T-helper 1 cell treated with Interleukin-12 subunit alpha and Interleukin-12 subunit beta and Interleukin-4 antibody, amounts not matched to agents 30 μg/mL and 1 μg/mL, for 36 hours (primary cell): ENCODE measurements at regions not wholly inside any gene's neighbourhood (a gene's known extent, or its start where the extent isn't known, plus 50 kb on each side); places are given as distances from the start of the nearest gene placed in this dataset.
"Not testable (repeated sequence)": the region's sequence is repeated elsewhere in the genome, so short reads cannot be mapped to it uniquely, and the experiment has no call there.

Experiments
- H3K27ac Mint-ChIP-seq: one replicate; pipeline ENCODE4 v1.8.0; 2021; ENCODE audit warnings: mild to moderate bottlenecking, mixed read lengths
- H3K27me3 Mint-ChIP-seq: one replicate; pipeline ENCODE4 v1.8.0; 2021; ENCODE audit warnings: low read depth, mixed read lengths
- H3K36me3 Mint-ChIP-seq: one replicate; pipeline ENCODE4 v1.8.0; 2021; ENCODE audit warnings: low read depth, mixed read lengths
- H3K4me1 Mint-ChIP-seq: one replicate; pipeline ENCODE4 v1.8.0; 2021; ENCODE audit warnings: low read depth, mixed read lengths
- H3K4me3 Mint-ChIP-seq: one replicate; pipeline ENCODE4 v1.8.0; 2021; ENCODE audit warnings: mild to moderate bottlenecking, moderate library complexity, mixed read lengths
- H3K9me3 Mint-ChIP-seq: one replicate; pipeline ENCODE4 v1.8.0; 2021; ENCODE audit warnings: mixed read lengths

DNA sequence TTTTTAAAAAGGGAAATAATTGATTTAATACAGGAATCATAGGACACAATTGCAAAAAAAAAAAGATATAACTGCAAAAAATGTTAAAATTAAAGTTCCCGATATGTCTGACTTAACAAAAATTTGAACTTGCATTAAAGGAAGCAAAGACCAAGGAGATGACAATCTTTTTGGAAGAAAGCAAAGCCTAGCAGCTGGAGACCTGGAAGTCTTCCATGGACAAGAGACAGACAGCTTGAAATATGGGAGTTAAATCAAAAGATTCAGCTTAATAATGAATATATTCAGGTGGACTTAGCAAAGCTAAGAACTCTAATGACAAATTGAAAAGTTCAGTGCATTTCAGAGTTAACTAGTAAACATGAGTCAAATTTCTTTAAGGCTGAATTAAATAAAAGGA lies 568.7 kb upstream of the RGMB start:
- no peak overlapping the region for H3K27ac Mint-ChIP-seq
- H3K27me3 Mint-ChIP-seq = no peaks in the 10 kb centered on the region
- no peaks in the 10 kb centered on the region for H3K4me1 Mint-ChIP-seq
- no peaks in the 10 kb centered on the region for H3K9me3 Mint-ChIP-seq
- no peaks in the 10 kb centered on the region for H3K36me3 Mint-ChIP-seq
- no peak overlapping the region for H3K4me3 Mint-ChIP-seq

GRCh38 chr5:98205691-98206461 lies 567.6 kb upstream of the RGMB start:
- Mint-ChIP-seq H3K9me3 (no peaks in the 10 kb centered on the region), H3K36me3 (no peaks in the 10 kb centered on the region), H3K4me1 (no peaks in the 10 kb centered on the region), H3K27ac (no peak overlapping the region), H3K27me3 (no peaks in the 10 kb centered on the region), H3K4me3 (no peak overlapping the region)

DNA sequence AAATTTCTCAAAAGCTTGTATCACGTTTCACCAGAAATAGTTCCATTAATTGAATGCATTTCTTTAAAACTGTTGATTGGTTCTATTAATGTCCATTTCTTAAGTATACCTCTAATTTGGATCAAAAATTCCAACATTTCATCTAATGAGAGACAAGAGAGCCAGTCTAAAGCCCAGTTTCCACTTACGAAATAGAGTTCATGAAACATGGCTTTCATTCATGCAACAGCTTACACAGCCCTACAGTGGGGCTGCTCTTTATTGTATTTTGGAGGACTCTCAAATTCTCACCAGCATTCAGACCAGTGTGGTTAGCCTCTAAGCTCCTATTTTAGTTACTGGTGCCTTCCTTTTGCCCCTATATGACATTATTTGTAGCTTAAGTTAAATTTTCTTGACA lies 566.9 kb upstream of the RGMB start:
- no peaks in the 10 kb centered on the region for H3K27me3 Mint-ChIP-seq
- no peaks in the 10 kb centered on the region for H3K4me1 Mint-ChIP-seq
- H3K4me3 Mint-ChIP-seq = no peak overlapping the region
- no peaks in the 10 kb centered on the region for H3K9me3 Mint-ChIP-seq
- H3K27ac Mint-ChIP-seq = no peak overlapping the region
- no peaks in the 10 kb centered on the region for H3K36me3 Mint-ChIP-seq

- H3K36me3 Mint-ChIP-seq = no peaks in the 10 kb centered on the region
- no peak overlapping the region for H3K27ac Mint-ChIP-seq
- H3K4me3 Mint-ChIP-seq = no peak overlapping the region
- no peaks in the 10 kb centered on the region for H3K4me1 Mint-ChIP-seq
- H3K27me3 Mint-ChIP-seq = no peaks in the 10 kb centered on the region
- H3K9me3 Mint-ChIP-seq = no peaks in the 10 kb centered on the region
Measured at GRCh38 chr5:98209418-98209817, 564.0 kb upstream of the RGMB start.

GRCh38 chr5:98214240-98215051 lies 559.0 kb upstream of the RGMB start:
- Mint-ChIP-seq H3K4me3 (no peak overlapping the region), H3K36me3 (no peaks in the 10 kb centered on the region), H3K27ac (no peak overlapping the region), H3K27me3 (no peaks in the 10 kb centered on the region), H3K9me3 (no peaks in the 10 kb centered on the region), H3K4me1 (peaks cover 4% of the 10 kb centered on the region)

- H3K27me3 Mint-ChIP-seq = no peaks in the 10 kb centered on the region
- H3K4me3 Mint-ChIP-seq = no peak overlapping the region
- H3K9me3 Mint-ChIP-seq = no peaks in the 10 kb centered on the region
- H3K27ac Mint-ChIP-seq = no peak overlapping the region
- peaks cover 4% of the 10 kb centered on the region for H3K4me1 Mint-ChIP-seq
- no peaks in the 10 kb centered on the region for H3K36me3 Mint-ChIP-seq
Measured at GRCh38 chr5:98217138-98217537, 556.3 kb upstream of the RGMB start.

- Mint-ChIP-seq H3K36me3 (no peaks in the 10 kb centered on the region), H3K27me3 (no peaks in the 10 kb centered on the region), H3K4me1 (peaks cover 4% of the 10 kb centered on the region), H3K27ac (no peak overlapping the region), H3K4me3 (no peak overlapping the region), H3K9me3 (peaks cover 7% of the 10 kb centered on the region)
Measured at GRCh38 chr5:98218838-98219237, 554.6 kb upstream of the RGMB start.

- H3K4me1 Mint-ChIP-seq = no peaks in the 10 kb centered on the region
- H3K27ac Mint-ChIP-seq = no peak overlapping the region
- no peak overlapping the region for H3K4me3 Mint-ChIP-seq
- H3K9me3 Mint-ChIP-seq = peaks cover 16% of the 10 kb centered on the region
- no peaks in the 10 kb centered on the region for H3K27me3 Mint-ChIP-seq
- H3K36me3 Mint-ChIP-seq = no peaks in the 10 kb centered on the region
Measured at GRCh38 chr5:98227489-98227888, 546.0 kb upstream of the RGMB start.

- H3K27ac Mint-ChIP-seq = no peak overlapping the region
- no peaks in the 10 kb centered on the region for H3K36me3 Mint-ChIP-seq
- H3K27me3 Mint-ChIP-seq = no peaks in the 10 kb centered on the region
- H3K9me3 Mint-ChIP-seq = peaks cover 8% of the 10 kb centered on the region
- no peaks in the 10 kb centered on the region for H3K4me1 Mint-ChIP-seq
- H3K4me3 Mint-ChIP-seq = no peak overlapping the region
Measured at GRCh38 chr5:98231089-98231488, 542.4 kb upstream of the RGMB start.

GRCh38 chr5:98237794-98238193 lies 535.7 kb upstream of the RGMB start:
- H3K36me3 Mint-ChIP-seq, H3K27ac Mint-ChIP-seq, H3K27me3 Mint-ChIP-seq, H3K4me1 Mint-ChIP-seq, H3K4me3 Mint-ChIP-seq: not testable (repeated sequence)
- H3K9me3 Mint-ChIP-seq = peaks cover 20% of the 10 kb centered on the region

- H3K9me3 Mint-ChIP-seq = no peaks in the 10 kb centered on the region
- H3K27me3 Mint-ChIP-seq = no peaks in the 10 kb centered on the region
- H3K4me1 Mint-ChIP-seq = no peaks in the 10 kb centered on the region
- H3K27ac Mint-ChIP-seq = no peak overlapping the region
- H3K36me3 Mint-ChIP-seq = no peaks in the 10 kb centered on the region
- H3K4me3 Mint-ChIP-seq = no peak overlapping the region
Measured at GRCh38 chr5:98243972-98244371, 529.5 kb upstream of the RGMB start.

- no peak overlapping the region for H3K27ac Mint-ChIP-seq
- no peaks in the 10 kb centered on the region for H3K36me3 Mint-ChIP-seq
- no peaks in the 10 kb centered on the region for H3K4me1 Mint-ChIP-seq
- H3K27me3 Mint-ChIP-seq = no peaks in the 10 kb centered on the region
- no peak overlapping the region for H3K4me3 Mint-ChIP-seq
- H3K9me3 Mint-ChIP-seq = no peaks in the 10 kb centered on the region
Measured at GRCh38 chr5:98248949-98249348, 524.5 kb upstream of the RGMB start.

DNA sequence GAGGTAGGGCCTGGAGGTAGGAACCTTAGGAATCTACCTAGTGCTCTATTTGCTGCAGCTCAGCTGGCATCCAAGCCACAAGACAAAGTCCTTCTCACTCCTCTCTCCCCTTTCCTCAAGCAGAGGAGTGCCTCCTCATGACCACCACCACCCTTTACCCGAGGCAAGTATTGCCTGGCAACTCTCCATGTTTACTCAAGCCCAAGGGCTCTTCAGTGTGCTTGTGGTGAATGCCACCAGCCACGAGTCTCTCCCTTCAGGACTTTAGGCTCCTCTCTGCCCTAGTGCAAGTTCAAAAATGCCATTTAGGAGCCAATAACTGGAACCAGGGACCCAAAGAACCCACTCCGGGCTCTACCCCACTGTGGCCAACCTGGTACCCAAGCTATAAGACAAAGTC lies 514.5 kb upstream of the RGMB start:
- Mint-ChIP-seq H3K27ac (no peak overlapping the region), H3K4me3 (no peak overlapping the region), H3K36me3 (no peaks in the 10 kb centered on the region), H3K27me3 (no peaks in the 10 kb centered on the region), H3K9me3 (no peaks in the 10 kb centered on the region), H3K4me1 (no peaks in the 10 kb centered on the region)

DNA sequence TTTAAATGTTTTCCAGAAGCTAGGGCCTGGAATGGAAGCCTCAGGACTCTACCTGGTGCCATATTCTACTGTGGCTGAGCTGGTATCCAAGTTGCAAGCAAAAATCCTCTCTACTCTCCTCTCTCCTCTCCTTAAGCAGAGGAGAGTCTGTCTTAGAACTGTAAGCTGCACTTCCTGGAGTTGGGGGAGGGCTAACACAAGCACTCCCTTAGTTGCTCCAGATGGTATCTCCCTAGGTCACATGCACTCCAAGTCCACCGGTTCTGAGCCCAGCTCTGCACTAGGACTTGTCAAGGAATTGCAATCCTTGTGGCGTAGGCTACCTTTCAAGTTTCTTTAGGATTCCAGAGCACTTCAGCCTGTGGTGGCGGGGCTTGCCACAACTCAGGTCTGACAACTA lies 513.9 kb upstream of the RGMB start:
- H3K36me3 Mint-ChIP-seq = no peaks in the 10 kb centered on the region
- H3K27ac Mint-ChIP-seq = no peak overlapping the region
- no peaks in the 10 kb centered on the region for H3K27me3 Mint-ChIP-seq
- H3K9me3 Mint-ChIP-seq = no peaks in the 10 kb centered on the region
- H3K4me1 Mint-ChIP-seq = no peaks in the 10 kb centered on the region
- no peak overlapping the region for H3K4me3 Mint-ChIP-seq

DNA sequence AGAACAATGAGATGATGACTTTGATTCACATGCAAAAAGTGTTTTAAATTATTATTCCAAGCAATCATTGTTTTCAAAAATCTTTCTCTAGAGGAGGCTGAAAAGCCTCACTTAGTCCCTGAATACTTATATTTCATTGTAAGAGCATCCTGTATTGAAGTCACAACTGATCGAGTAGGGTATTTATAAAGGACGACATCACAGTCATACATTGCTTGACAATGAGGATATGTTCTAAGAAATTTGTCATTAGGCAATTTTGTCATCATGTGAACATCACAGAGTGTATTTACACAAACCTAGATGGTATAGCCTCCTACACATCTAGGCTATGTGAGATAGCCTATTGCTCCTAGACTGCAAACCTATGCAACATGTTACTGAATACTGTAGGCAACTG lies 510.4 kb upstream of the RGMB start:
- Mint-ChIP-seq H3K27ac (no peak overlapping the region), H3K4me1 (no peaks in the 10 kb centered on the region), H3K4me3 (no peak overlapping the region), H3K36me3 (no peaks in the 10 kb centered on the region), H3K9me3 (no peaks in the 10 kb centered on the region), H3K27me3 (no peaks in the 10 kb centered on the region)
